ENCODE measurements at regions not wholly inside any gene's neighbourhood (a gene's known extent, or its start where the extent isn't known, plus 50 kb on each side); places are given as distances from the start of the nearest gene placed in this dataset.

DNA sequence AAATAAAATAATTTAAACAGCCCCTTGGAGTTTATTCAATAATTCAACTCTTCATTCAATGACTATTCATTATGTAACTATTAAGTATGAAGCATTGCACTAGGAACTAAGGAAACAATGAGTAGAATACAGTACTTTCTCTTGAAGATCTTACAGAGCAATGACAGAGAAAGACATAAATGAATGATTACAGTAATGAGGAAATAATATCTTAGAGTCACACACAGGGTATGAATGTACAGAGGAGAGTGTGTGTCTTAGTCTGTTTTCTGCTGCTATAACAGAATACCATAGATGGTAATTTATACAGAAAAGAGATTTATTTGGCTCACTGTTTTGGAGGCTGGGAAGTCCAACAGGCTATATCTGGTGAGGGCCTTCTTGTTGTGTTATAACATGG is 120.5 kb upstream of the NRBF2 start:
- TF ChIP-seq, protein P1, sequence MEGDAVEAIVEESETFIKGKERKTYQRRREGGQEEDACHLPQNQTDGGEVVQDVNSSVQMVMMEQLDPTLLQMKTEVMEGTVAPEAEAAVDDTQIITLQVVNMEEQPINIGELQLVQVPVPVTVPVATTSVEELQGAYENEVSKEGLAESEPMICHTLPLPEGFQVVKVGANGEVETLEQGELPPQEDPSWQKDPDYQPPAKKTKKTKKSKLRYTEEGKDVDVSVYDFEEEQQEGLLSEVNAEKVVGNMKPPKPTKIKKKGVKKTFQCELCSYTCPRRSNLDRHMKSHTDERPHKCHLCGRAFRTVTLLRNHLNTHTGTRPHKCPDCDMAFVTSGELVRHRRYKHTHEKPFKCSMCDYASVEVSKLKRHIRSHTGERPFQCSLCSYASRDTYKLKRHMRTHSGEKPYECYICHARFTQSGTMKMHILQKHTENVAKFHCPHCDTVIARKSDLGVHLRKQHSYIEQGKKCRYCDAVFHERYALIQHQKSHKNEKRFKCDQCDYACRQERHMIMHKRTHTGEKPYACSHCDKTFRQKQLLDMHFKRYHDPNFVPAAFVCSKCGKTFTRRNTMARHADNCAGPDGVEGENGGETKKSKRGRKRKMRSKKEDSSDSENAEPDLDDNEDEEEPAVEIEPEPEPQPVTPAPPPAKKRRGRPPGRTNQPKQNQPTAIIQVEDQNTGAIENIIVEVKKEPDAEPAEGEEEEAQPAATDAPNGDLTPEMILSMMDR (IDR thresholded peaks at IDR 0.05) = no peak
- no peak for TF ChIP-seq POLR2AphosphoS5 (IDR thresholded peaks at IDR 0.05; ENCODE audit: low read depth, low read length)
- no peak for TF ChIP-seq TCF7L2 (IDR thresholded peaks at IDR 0.05; ENCODE audit: low read depth, low read length)
- TF ChIP-seq, protein P2, sequence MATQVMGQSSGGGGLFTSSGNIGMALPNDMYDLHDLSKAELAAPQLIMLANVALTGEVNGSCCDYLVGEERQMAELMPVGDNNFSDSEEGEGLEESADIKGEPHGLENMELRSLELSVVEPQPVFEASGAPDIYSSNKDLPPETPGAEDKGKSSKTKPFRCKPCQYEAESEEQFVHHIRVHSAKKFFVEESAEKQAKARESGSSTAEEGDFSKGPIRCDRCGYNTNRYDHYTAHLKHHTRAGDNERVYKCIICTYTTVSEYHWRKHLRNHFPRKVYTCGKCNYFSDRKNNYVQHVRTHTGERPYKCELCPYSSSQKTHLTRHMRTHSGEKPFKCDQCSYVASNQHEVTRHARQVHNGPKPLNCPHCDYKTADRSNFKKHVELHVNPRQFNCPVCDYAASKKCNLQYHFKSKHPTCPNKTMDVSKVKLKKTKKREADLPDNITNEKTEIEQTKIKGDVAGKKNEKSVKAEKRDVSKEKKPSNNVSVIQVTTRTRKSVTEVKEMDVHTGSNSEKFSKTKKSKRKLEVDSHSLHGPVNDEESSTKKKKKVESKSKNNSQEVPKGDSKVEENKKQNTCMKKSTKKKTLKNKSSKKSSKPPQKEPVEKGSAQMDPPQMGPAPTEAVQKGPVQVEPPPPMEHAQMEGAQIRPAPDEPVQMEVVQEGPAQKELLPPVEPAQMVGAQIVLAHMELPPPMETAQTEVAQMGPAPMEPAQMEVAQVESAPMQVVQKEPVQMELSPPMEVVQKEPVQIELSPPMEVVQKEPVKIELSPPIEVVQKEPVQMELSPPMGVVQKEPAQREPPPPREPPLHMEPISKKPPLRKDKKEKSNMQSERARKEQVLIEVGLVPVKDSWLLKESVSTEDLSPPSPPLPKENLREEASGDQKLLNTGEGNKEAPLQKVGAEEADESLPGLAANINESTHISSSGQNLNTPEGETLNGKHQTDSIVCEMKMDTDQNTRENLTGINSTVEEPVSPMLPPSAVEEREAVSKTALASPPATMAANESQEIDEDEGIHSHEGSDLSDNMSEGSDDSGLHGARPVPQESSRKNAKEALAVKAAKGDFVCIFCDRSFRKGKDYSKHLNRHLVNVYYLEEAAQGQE (IDR thresholded peaks at IDR 0.05; ENCODE audit: insufficient read depth in 1 of 2, low read depth in 2 of 2, low read length in 1 of 2) = no peak
